EL (cell line): ENCODE measurements at regions not wholly inside any gene's neighbourhood (a gene's known extent, or its start where the extent isn't known, plus 50 kb on each side); places are given as distances from the start of the nearest gene placed in this dataset.
"Not testable (repeated sequence)": the region's sequence is repeated elsewhere in the genome, so short reads cannot be mapped to it uniquely, and the experiment has no call there.

Source experiments
- DNase-seq: peaks from one replicate; pipeline ENCODE4 v3.0.0-alpha.2; 2016

- no peak for DNase-seq
Observed at GRCh38 chrX:38943120-38943519, 141.9 kb downstream of the MID1IP1 start.

GRCh38 chrX:38948046-38948445 lies 146.8 kb downstream of the MID1IP1 start:
- DNase-seq, result no peak

GRCh38 chrX:38954520-38954919 lies 153.3 kb downstream of the MID1IP1 start:
- DNase-seq, result no peak

GRCh38 chrX:38959736-38960135 lies 158.5 kb downstream of the MID1IP1 start:
- DNase-seq, result no peak

GRCh38 chrX:38960137-38960536 lies 158.9 kb downstream of the MID1IP1 start:
- DNase-seq, result no peak

- DNase-seq, result no peak
Observed at GRCh38 chrX:38961936-38962335, 160.7 kb downstream of the MID1IP1 start.

GRCh38 chrX:38963244-38963643 lies 162.0 kb downstream of the MID1IP1 start:
- not testable (repeated sequence) for DNase-seq

GRCh38 chrX:38965888-38966287 lies 164.6 kb downstream of the MID1IP1 start:
- no peak for DNase-seq

- DNase-seq, result no peak
Observed at GRCh38 chrX:38968344-38969216, 167.3 kb downstream of the MID1IP1 start.

GRCh38 chrX:38970074-38970473 lies 168.8 kb downstream of the MID1IP1 start:
- DNase-seq, result no peak

GRCh38 chrX:38970845-38971244 lies 169.6 kb downstream of the MID1IP1 start:
- no peak for DNase-seq

GRCh38 chrX:38973322-38973721 lies 172.1 kb downstream of the MID1IP1 start:
- peak; percentile 53 for DNase-seq

- DNase-seq, result no peak
Observed at GRCh38 chrX:38974542-38974941, 173.3 kb downstream of the MID1IP1 start.

GRCh38 chrX:38975368-38975942 lies 174.2 kb downstream of the MID1IP1 start:
- no peak for DNase-seq

- DNase-seq, result no peak
Observed at GRCh38 chrX:38982370-38982769, 181.1 kb downstream of the MID1IP1 start.

GRCh38 chrX:38982843-38983242 lies 181.6 kb downstream of the MID1IP1 start:
- DNase-seq, result no peak

GRCh38 chrX:38985375-38985774 lies 184.1 kb downstream of the MID1IP1 start:
- peak; percentile 1 for DNase-seq

GRCh38 chrX:38985945-38986344 lies 184.7 kb downstream of the MID1IP1 start:
- DNase-seq, result no peak

- no peak for DNase-seq
Observed at GRCh38 chrX:38986586-38986985, 185.3 kb downstream of the MID1IP1 start.

- no peak for DNase-seq
Observed at GRCh38 chrX:38987198-38987651, 186.0 kb downstream of the MID1IP1 start.

- no peak for DNase-seq
Observed at GRCh38 chrX:38988301-38988700, 187.0 kb downstream of the MID1IP1 start.

- DNase-seq, result no peak
Observed at GRCh38 chrX:38989076-38989475, 187.8 kb downstream of the MID1IP1 start.

GRCh38 chrX:38991656-38992440 lies 190.6 kb downstream of the MID1IP1 start:
- DNase-seq, result no peak
